Endothelial cell (in vitro differentiated cells): ENCODE measurements at regions not wholly inside any gene's neighbourhood (a gene's known extent, or its start where the extent isn't known, plus 50 kb on each side); places are given as distances from the start of the nearest gene placed in this dataset.

ENCODE experiments used
- DNase-seq: peaks from one replicate; pipeline ENCODE4 v3.0.0; 2021; ENCODE audit warnings: low spot score
- H3K27ac Mint-ChIP-seq: one replicate; pipeline ENCODE4 v1.8.0; 2021; ENCODE audit warnings: mixed read lengths, inconsistent platforms; ENCODE audit not compliant: unreplicated experiment
- H3K27me3 Mint-ChIP-seq: one replicate; pipeline ENCODE4 v1.8.0; 2021; ENCODE audit warnings: mild to moderate bottlenecking, moderate library complexity, mixed read lengths, inconsistent platforms; ENCODE audit not compliant: unreplicated experiment
- H3K36me3 Mint-ChIP-seq: one replicate; pipeline ENCODE4 v1.8.0; 2021; ENCODE audit warnings: mild to moderate bottlenecking, low read depth, mixed read lengths, inconsistent platforms; ENCODE audit not compliant: unreplicated experiment
- H3K4me1 Mint-ChIP-seq: one replicate; pipeline ENCODE4 v1.8.0; 2021; ENCODE audit warnings: mild to moderate bottlenecking, mixed read lengths, inconsistent platforms; ENCODE audit not compliant: unreplicated experiment
- H3K4me3 Mint-ChIP-seq: one replicate; pipeline ENCODE4 v1.8.0; 2021; ENCODE audit warnings: mild to moderate bottlenecking, mixed read lengths, inconsistent platforms; ENCODE audit not compliant: unreplicated experiment
- H3K9me3 Mint-ChIP-seq: one replicate; pipeline ENCODE4 v1.8.0; 2021; ENCODE audit warnings: mixed read lengths, inconsistent platforms; ENCODE audit not compliant: unreplicated experiment
- TF ChIP-seq, protein P1 (sequence below): fragments of 200-600 bp; sonication (generic); IDR thresholded peaks from one replicate; pipeline ENCODE4 v1.5.0; 2021; ENCODE audit warnings: antibody characterized with exemption; ENCODE audit not compliant: unreplicated experiment

GRCh38 chr10:33759191-33759590, 424.7 kb upstream of the NRP1 start:
- no peak for DNase-seq
- H3K27me3 Mint-ChIP-seq = no peaks in the 10 kb centered on the region
- peaks cover 2% of the 10 kb centered on the region for H3K4me1 Mint-ChIP-seq
- H3K36me3 Mint-ChIP-seq = no peaks in the 10 kb centered on the region
- H3K9me3 Mint-ChIP-seq = no peaks in the 10 kb centered on the region
- H3K4me3 Mint-ChIP-seq = no peak overlapping the region
- H3K27ac Mint-ChIP-seq = no peak overlapping the region
- TF ChIP-seq, protein P1, sequence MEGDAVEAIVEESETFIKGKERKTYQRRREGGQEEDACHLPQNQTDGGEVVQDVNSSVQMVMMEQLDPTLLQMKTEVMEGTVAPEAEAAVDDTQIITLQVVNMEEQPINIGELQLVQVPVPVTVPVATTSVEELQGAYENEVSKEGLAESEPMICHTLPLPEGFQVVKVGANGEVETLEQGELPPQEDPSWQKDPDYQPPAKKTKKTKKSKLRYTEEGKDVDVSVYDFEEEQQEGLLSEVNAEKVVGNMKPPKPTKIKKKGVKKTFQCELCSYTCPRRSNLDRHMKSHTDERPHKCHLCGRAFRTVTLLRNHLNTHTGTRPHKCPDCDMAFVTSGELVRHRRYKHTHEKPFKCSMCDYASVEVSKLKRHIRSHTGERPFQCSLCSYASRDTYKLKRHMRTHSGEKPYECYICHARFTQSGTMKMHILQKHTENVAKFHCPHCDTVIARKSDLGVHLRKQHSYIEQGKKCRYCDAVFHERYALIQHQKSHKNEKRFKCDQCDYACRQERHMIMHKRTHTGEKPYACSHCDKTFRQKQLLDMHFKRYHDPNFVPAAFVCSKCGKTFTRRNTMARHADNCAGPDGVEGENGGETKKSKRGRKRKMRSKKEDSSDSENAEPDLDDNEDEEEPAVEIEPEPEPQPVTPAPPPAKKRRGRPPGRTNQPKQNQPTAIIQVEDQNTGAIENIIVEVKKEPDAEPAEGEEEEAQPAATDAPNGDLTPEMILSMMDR = no peak

GRCh38 chr10:33758299-33758698, 423.8 kb upstream of the NRP1 start:
- Mint-ChIP-seq H3K4me1 (peaks cover 2% of the 10 kb centered on the region), H3K4me3 (no peak overlapping the region), H3K36me3 (no peaks in the 10 kb centered on the region), H3K27me3 (no peaks in the 10 kb centered on the region), H3K9me3 (no peaks in the 10 kb centered on the region), H3K27ac (no peak overlapping the region)
- no peak for DNase-seq
- TF ChIP-seq, protein P1 = no peak

- no peaks in the 10 kb centered on the region for H3K36me3 Mint-ChIP-seq
- H3K9me3 Mint-ChIP-seq = no peaks in the 10 kb centered on the region
- no peak overlapping the region for H3K27ac Mint-ChIP-seq
- H3K27me3 Mint-ChIP-seq = peaks cover 1% of the 10 kb centered on the region
- no peaks in the 10 kb centered on the region for H3K4me1 Mint-ChIP-seq
- DNase-seq = no peak
- no peak overlapping the region for H3K4me3 Mint-ChIP-seq
- TF ChIP-seq, protein P1 = no peak
These were observed 419.6 kb upstream of the NRP1 start for GRCh38 chr10:33754052-33754451.

GRCh38 chr10:33753389-33753788, 418.9 kb upstream of the NRP1 start:
- Mint-ChIP-seq H3K4me3 (no peak overlapping the region), H3K27ac (no peak overlapping the region), H3K36me3 (no peaks in the 10 kb centered on the region), H3K9me3 (no peaks in the 10 kb centered on the region), H3K27me3 (peaks cover 1% of the 10 kb centered on the region), H3K4me1 (no peaks in the 10 kb centered on the region)
- TF ChIP-seq, protein P1 = no peak
- DNase-seq = no peak

DNA sequence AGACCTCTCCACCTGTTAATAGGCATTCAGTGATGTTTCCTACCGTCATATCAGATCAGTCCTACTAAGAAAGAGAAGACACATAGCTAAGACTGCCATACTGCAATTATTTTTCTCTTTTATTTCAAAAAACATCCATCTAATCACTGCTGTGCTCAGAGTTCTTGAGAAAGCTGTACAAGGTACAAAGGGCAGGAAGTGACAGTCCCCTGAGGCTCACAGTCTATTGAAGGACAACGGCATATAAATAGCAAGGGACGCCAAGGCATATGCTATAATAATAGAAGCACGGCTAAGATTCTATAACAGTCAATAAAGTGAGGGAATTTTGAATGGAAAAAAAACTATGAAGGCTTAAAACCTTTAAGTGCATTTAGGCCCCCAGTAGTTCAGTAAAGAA, 415.3 kb upstream of the NRP1 start:
- Mint-ChIP-seq H3K4me3 (no peak overlapping the region), H3K36me3 (no peaks in the 10 kb centered on the region), H3K9me3 (no peaks in the 10 kb centered on the region), H3K27me3 (peaks cover 1% of the 10 kb centered on the region), H3K4me1 (no peaks in the 10 kb centered on the region), H3K27ac (no peak overlapping the region)
- DNase-seq = no peak
- TF ChIP-seq, protein P1 = no peak
